Hematopoietic multipotent progenitor cell treated with erythropoietin and hydrocortisone succinate and interleukin-3 and kit ligand, for 6 days (in vitro differentiated cells): ENCODE measurements at regions not wholly inside any gene's neighbourhood (a gene's known extent, or its start where the extent isn't known, plus 50 kb on each side); places are given as distances from the start of the nearest gene placed in this dataset.

Experiments
- DNase-seq: peaks from one replicate; pipeline ENCODE4 v3.0.0-alpha.2; 2015

DNA sequence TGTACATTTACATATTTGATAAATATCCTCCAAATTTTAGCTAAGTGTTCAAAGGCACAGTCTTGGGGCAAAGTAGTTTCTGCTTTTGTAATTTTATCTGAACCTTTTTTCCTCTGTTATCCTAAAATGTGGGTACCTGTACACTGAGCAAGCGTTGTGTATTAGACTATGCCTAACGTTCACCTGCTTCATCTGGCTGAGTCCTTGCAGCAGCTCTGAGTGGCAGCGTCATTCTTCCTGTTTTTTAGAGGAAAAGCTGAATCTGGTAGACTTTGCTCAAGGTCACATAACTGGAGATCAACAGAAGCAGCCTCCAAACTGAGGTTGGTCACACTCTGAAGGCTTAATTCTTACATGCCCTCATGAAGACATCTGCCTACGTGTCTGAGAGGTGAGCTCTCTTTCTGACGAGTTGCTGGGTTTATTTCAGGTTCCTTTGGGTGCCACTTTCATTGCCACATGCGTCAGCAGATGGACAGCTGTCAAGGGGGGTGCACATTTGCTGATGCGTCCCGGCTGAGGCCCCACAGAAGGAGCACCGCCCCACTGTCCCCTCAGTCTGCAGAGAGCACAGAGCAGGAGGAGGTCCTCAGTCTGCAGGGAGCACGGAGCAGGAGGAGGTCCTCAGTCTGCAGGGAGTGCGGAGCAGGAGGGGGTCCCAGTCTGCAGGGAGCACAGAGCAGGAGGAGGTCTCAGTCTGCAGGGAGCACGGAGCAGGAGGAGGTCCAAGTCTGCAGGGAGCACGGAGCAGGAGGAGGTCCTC, 406.5 kb upstream of the SHH start:
- no peak for DNase-seq

DNA sequence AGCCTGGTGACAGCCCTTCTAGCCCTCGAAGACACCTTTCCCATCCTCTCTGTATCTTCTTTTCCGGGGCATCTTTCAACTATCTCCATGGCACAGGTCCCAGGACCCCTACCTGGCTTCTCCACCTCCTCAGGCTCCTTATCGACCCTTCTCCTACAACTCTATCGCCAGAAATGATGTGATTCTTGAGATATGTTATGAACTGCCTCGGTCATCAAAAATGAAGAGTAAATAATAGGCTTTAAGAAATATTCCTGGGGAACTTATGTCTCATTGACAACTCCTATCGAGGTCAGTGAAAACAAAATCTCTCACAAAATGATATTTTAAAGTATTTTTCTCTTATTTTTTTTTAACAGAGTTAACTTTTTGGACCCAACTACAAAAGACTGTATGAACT, 405.5 kb upstream of the SHH start:
- DNase-seq, result no peak

DNA sequence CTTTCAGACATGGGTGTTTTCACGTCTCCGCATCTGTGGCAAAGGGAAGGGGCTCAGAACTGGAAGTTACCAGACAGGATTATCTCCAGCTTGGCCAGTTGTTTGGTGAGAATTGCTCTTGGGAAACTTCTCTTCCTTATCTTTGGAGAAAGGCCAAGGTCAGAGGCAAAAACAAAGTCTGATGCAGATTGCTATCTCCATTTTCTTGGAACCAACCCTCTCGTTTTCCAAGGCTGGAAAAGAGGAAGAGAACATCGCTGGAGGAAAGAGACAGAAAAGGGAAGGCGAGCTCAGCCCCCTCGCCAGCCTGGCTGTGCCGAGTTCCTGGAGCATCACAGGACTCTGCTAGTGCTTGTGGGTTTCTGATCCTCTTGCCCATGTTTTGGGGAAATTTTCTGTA, 396.8 kb upstream of the SHH start:
- no peak for DNase-seq

DNA sequence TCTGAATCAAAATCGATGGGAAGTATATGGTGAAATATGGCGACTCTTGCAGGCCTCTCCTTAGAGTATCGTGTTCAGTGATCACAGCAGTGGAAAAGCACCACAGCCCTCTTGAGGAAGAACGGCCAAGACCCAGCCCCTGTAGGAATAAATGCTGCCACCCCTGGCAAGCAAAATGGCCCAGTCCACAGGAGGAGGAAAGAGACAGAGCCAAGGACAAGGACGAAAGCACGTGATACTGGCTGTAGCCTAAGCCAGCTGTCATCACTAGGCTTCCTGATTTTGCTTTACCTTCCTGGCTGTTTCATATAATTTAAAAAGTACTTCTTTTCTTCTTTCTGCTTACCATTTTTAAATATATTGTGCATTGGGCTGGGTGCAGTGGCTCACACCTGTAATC, 395.0 kb upstream of the SHH start:
- no peak for DNase-seq

DNA sequence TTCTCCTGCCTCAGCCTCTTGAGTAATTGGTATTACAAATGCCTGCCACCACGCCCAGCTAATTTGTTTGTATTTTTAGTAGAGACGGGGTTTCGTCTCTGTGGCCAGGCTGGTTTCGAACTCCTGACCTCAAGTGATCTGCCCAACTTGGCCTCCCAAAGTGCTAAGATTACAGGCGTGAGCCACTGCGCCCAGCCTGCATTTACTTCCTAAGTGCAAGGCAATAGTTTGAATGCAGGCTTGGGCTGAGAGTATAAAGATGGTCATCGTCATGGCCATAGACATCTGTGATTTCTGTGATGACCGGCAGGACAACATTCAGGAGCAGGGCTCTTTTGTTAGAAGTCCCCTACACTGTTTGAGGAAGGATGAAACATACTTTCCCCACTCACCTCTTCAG, 393.9 kb upstream of the SHH start:
- DNase-seq, result no peak

DNA sequence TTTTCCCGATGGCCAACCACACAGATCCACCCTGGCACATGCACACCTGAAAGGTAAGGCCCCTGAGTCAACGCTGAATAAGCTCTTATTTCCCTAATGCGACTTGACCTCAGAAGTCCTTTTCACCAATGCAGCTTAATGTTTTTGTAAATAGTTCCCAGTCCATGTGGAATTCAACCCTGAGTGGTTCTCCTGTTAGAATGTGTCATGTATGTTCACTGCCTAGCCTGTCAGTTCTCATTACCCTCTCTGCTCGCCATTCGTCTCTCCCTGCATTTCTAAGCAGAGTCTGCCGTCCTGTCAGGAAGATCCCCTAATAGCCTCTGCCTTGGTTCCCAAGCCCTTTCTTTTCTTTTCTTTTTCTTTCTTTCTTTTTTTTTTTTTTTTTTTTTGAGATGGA, 392.6 kb upstream of the SHH start:
- no peak for DNase-seq

DNA sequence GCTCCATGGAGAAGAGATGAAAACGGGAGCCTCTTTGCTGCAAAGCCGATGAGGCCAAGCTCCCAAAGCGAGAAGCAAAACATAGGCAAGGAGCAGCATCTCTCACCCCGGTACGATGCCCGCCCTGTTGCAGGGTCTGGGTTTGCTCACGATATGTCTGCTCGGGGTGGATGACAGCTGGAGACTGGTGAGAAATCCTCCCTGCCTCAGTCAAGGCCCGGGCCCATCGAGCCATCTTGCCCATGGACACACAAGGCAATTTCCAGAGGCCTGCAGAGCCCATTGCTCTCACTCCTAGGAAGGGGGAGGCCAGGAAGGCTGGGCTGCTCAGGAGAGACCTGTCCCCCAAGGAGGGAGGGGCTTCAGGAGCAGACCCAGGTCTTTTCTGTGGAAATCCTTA, 391.7 kb upstream of the SHH start:
- DNase-seq, result no peak

DNA sequence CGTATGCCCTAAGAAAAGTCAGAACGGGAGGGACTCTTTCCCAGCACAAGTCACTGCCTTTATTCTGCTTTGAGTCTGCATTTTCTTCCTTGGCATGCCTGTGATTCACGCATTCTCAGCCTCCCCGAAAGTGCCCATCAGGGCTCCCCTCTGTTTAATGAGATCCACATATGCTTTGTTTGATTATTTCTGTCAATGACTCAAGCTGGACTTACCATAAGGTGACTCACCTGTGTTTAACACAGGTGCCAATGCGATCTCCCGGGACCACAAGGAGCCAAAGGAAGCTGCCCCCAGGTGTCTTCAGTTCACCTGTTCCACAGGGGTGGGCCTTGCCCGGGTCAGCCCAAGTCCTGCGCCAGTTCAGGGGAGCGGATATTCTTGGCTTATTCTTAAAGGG, 386.0 kb upstream of the SHH start:
- DNase-seq, result no peak

DNA sequence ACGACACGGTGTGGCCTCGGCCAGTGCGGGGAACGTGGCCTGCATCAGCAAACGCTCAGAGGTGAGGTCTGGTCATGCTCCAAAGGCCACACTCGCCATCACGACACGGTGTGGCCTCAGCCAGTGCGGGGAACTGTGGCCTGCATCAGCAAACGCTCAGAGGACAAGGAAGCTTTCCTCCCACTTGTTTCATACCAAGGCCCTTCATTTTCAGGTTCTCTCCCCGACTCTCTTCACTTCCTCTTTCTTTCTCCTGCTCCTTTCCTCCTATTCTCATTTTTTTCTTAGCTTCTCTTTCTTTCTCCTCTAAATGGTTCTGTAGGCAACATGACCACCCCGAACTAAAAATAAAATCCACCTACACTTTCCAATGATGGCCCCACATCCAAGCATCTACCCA, 384.4 kb upstream of the SHH start:
- DNase-seq, result no peak

DNA sequence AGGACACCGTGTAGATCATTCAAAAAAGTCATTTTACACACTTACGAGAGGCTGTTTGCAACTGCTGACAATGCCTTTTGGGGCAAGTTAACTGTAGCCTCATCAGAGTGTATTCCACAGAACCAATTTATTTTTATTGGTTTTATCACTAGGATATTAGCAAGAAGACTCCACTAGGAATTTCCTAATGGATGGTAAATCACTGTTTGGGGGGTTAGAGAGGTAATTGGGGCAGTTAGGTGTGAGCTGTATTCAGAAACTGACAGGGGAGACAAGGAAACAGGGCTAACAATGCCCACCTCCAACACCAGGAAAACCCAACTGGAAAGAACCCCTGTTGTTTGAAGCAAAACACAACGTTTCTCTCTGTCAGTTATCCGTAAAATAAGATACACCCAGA, 383.0 kb upstream of the SHH start:
- DNase-seq, result no peak

DNA sequence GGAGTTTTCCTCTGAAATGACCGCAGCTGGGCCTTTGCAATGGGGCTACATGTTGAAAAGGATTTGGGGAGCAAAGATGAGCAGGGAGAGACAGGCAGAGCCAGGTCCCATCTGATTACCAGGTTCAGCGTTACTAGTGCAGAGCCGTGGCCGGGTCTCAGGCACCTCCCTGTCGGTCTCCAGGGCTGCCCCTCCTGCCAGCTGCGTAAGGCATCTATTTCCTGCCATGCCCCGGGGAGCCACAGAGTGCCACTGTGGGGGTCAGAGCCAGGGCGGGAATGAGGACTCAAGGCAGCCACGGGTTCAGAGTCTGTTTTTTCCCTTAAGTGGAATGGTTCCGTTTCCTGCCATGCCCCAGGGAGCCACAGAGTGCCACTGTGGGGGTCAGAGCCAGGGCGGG, 382.6 kb upstream of the SHH start:
- no peak for DNase-seq

DNA sequence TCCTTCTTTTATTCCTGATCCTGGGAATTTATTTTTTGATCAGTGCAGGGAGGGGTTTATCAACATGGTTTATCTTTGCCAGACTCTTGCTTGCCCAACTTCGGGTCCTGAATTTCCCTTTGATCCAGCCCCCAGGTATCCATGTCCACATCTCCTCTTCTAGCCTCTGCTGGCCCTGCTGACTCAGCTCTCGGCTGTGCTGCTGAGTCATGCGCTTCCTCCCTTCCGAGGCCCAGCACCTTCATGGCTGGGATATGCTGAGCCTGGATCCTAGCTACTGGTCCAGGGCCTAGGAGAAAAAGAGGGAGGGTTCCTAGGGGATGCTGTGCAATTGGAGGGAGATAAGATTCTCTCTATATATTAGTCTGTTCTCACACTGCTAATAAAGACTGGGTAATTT, 380.7 kb upstream of the SHH start:
- DNase-seq, result no peak

DNA sequence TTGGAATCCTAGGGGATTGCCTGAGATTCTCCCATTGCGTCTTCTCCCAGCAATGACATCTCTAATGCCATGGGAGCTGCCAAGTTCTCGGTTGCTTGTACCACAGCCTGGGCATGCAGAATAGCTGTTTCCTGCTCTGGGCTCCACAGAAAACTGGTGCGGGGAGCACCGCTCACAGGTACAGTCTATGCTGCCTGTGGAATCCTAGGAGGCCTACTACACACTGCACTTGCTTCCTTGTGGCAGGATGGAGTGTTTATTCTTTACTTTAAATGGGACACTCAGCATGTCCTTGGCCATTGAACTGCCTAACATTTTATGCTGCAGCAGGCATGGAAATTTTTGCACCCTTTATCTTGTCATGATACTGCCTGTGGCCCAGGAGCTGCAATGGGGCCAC, 378.8 kb upstream of the SHH start:
- no peak for DNase-seq

DNA sequence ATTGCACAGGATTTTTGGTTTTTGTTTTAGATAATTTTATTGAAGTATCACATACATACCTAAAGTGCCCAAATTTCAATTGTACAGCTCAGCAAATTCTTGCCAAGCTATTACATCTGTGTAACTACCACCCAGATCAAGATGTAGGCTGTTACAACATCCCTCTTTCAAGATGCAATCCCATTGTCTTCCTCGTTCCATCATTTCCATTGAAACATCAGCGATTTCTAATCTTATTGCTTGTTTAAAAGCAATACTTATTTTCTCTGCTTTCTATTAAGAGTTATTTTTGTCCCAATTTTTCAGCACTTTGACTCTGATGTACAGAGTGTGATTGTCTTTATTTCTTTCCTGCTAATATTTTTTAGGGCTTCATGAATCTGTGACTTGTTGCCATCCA, 372.8 kb upstream of the SHH start:
- no peak for DNase-seq

DNA sequence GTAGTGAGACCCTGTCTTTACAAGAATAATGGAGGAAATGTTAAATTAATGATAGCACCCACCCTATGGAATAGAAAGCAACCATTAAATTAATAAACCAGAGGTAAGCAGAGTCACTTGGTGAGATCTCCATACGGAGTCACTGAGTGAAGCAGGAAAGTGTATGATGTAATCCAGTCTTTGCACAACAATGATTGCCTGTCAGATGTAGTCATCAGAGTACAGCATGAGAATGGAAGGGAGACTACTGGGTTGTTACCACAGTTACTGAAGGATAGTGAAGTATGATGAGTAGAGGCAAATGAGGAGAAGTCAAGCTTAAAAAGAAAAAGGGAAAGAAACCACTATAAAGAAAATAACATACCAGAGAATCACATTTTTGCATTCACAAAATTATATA, 371.9 kb upstream of the SHH start:
- DNase-seq, result no peak

DNA sequence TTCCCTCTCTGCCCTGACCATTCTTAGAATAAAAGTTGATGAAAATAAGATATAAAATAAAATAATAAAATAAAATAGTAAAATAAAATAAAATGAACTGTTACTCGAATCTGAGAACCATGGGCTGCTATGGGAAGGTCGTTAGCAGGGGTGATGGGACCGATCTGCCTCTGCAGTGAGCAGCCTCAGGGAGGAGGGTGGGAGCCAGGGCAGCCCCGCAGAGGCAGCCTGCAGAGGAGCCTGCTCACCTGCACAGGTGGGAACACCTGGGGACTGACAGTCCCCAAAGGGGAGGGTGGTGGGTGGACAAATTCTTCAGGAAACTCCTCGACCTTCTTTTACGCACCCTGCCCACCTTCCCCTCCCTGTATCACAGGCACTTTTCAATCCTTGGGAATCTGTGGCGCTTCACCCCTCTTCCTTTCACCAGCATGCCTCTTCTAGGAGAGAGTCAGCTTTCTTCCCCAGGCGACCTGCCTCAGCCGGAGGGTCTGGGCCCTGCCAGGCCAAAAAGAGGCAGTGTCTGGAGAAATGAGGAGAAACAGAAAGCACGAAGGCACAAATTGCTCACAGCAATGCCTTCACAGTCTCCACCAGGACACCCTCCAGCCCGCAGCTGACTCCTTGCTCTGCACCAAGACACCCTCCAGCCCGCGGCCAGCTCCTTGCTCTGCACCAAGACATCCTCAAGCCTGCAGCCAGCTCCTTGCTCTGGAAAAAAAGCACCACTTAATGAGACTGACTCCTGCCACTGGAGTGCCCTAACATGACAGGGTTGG, 368.4 kb upstream of the SHH start:
- DNase-seq, result no peak

DNA sequence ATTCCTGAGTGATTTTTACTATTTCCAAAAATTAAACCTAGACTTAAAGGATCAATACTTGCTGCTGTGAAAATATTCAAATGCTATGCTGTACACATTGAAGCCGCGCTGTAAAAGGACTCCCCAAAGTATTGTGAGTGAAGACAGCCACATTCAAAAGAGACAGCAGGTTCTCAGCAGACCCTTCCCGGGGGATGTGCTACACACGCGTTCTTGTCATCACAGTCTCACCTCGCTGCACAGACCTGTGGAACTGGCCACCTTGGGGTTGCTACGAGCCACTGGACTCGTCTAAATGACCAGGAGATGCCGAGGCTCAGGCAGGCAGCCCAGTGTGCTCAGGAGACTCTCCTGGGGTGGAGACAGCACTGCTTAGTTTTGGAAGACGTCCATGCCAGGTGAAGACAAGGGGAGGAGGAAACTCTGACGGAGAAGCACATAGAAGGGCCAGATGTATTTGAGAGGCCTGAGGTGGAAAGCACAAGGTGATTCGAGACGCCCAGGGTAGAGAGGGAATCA, 367.7 kb upstream of the SHH start:
- no peak for DNase-seq

DNA sequence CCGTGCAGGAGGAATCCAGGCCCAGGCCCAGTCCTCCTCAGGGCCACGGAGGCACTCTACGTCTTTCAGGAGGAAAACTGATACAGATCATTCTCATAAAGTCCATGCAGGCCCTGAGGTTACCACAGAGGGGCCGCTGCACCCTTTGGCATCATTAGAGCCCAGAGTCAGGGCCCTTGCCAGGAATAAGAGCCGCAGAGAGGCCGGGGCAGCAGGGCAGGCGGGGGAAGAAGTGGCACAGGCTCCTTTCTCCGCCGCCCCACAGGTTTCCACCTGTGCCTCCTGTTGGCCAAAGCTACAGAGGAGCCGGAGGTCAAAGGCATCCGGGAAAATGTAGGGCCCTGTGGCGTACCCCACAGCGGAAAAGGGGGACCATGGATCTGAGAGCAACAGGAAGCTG, 366.6 kb upstream of the SHH start:
- no peak for DNase-seq

DNA sequence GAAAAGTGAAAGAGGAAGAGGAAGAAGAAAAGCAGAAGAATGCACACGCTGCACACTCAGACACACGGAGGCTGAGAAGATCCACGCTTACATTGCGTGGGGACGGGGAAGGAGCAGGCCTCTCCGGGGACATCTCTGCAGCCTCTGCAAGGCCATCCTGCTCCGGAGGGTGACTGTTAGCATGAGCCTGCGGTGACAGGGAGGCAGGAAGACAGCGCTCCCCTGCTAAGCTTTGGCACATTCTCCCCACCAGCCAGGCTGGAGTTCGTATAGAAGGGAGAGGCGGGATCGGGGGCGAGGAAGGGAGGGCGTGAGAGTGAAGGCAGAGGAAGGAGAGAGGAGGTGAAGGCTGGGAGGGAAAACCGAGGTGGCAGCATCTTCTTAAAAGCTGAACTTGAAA, 366.0 kb upstream of the SHH start:
- no peak for DNase-seq

DNA sequence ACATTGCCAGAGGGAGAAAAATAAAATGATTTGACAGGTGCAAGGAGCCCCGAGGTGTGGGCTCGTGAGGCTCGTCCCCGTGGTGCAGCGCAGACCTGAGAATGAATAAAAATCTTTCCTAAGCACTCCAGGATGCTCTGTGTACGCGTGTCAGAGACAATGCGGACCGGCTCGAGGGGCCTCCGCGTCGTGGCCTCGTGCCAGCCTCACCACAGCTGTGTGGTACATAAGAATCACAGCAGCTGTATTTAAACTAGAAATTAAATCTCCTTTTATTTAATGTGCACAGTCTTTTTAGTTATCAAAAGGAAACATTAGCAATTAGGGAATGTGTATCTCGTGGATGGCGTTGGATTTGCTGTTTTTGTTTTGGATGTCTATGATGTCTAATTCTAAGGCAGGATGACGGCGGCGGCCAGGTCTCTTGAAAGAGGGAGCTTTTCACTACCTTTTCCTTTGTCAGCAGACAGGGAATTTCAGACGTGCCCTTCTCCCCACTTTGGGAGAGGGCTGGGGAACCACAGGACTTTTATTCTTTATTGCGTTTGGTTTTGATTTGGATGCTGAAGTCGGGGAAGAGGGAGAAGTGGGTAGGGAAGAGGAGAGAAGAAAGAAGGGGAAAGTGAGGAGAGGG, 365.3 kb upstream of the SHH start:
- DNase-seq, result no peak

DNA sequence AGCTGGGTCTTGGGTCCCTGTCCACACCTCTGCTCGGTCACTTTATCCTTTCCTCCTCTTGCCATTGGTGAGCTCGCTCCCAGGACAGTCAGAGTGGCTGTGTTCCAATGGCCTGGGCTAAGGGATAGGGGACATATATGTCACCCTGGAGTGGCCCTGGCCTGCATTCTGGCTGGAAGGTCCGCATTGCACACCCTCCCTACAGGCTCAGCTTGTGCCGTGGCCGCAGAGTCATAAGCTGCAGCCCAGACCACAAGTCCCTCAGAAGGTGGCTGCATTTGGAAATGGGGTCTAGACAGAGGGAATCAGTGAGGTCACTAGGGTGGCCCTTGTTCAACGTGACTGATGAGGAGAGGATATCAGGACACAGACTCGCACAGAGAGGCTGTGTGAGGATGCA, 363.8 kb upstream of the SHH start:
- DNase-seq, result no peak

DNA sequence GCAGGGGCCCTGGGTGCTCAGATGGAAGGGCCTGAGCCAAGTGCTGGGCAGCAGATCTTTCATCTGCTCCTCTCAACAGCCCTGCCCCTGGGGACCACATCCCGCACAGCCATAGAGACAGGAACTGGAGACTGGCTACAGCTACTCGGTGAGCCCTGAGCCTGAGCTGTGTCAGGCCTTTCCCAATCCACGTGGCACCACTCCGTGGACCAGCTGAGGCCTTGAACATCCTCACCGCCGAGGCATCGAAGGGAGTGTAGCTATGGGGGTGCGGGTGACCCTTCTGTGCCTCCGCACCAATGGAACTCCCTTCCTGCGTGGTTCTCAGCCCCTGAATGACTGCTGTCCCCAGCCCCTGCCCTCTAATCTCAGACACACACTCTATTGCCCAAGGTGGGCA, 362.7 kb upstream of the SHH start:
- no peak for DNase-seq

DNA sequence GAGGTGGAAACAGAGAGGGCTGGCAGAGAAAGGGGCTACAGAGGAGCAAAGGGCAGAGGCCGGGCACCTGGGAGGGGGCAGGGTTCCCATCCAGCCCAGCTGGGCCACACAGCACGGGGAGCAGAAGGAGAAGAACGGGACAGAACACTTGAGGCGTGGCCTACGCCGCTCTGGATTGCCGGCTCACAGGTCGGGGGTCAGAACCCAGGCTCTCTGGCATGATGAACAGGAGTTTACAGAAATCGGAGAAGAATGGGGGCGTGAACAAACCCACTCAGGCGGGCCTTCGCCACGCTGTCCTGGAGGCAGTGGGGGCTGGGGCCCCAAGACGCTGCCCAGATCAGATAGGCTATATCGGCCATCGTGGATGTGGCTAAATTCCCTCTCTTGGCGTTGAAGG, 362.2 kb upstream of the SHH start:
- no peak for DNase-seq

DNA sequence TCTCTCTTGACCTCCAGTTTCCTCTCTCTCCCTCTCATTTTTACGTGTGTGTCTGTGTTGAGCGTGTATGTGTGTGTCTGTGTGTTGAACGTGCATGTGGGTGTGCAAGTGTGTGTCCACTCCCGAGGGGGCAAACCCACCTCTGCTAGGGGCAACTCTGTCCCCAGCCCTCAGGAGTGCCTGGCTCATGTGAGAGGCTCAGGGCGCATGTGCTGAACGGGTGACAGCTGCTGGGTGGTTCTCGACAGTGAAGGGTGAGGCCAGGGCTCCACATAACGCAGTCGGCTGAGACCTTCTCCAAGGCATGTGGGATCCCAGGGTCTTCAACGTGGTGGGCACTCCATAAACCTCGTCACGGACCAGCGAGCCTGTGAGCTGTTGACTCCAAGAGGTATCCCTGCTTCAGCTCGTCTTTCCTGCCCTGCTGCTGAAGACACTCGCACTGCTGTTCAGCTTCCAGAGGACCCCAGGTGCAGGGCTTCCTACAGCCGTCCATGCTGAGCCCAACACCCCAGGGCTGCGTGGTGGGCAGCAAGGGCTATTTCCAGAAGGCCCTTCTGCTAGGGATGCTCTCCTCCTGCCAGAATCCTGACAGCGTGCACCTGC, 361.6 kb upstream of the SHH start:
- no peak for DNase-seq
